GM23338 (cell line): ENCODE measurements at regions not wholly inside any gene's neighbourhood (a gene's known extent, or its start where the extent isn't known, plus 50 kb on each side); places are given as distances from the start of the nearest gene placed in this dataset.

ENCODE experiments used
- ATAC-seq: fragments of 200-7000 bp; cut with Tn5 transposase; 3 replicates; pipeline ENCODE4 v1.9.1; 2020
- DNase-seq: peaks from one replicate; pipeline ENCODE4 v3.0.0-alpha.2; 2015; ENCODE audit warnings: low spot score
- H2AFZ ChIP-seq: fragments of 200-600 bp; sonication (generic); 2 replicates; pipeline ENCODE4 v1.8.0; 2016; ENCODE audit warnings: antibody characterized with exemption, mild to moderate bottlenecking, moderate library complexity
- H3F3A ChIP-seq: fragments of 200-600 bp; sonication (generic); replicated peaks from 2 replicates; pipeline ENCODE4 v1.8.0; 2017; ENCODE audit warnings: antibody characterized with exemption, mixed run types, low read depth
- H3K27ac ChIP-seq: fragments of 200-600 bp; sonication (generic); 2 replicates; pipeline ENCODE4 v1.6.1; 2016; ENCODE audit warnings: low read depth
- H3K27me3 ChIP-seq: fragments of 200-600 bp; sonication (generic); 2 replicates; pipeline ENCODE4 v1.8.0; 2016; ENCODE audit warnings: mild to moderate bottlenecking, mixed run types, moderate library complexity; ENCODE audit not compliant: insufficient read depth
- H3K36me3 ChIP-seq: fragments of 200-600 bp; sonication (generic); 2 replicates; pipeline ENCODE4 v1.8.0; 2016; ENCODE audit warnings: mild to moderate bottlenecking; ENCODE audit not compliant: insufficient read depth
- H3K4me1 ChIP-seq: fragments of 200-600 bp; sonication (generic); 2 replicates; pipeline ENCODE4 v1.8.0; 2016; ENCODE audit warnings: mild to moderate bottlenecking, moderate library complexity; ENCODE audit not compliant: insufficient read depth
- H3K4me2 ChIP-seq: fragments of 200-600 bp; sonication (generic); 2 replicates; pipeline ENCODE4 v1.7.1; 2017; ENCODE audit warnings: mixed run types
- H3K4me3 ChIP-seq: fragments of 200-600 bp; sonication (generic); 2 replicates; pipeline ENCODE4 v1.6.1; 2016; ENCODE audit warnings: mixed run types
- H3K79me2 ChIP-seq: fragments of 200-600 bp; sonication (generic); replicated peaks from 2 replicates; pipeline ENCODE4 v1.8.0; 2017; ENCODE audit warnings: mild to moderate bottlenecking; ENCODE audit not compliant: insufficient read depth
- H3K9me2 ChIP-seq: fragments of 200-600 bp; sonication (generic); 2 replicates; pipeline ENCODE4 v1.8.0; 2017; ENCODE audit not compliant: insufficient read depth
- H4K20me1 ChIP-seq: fragments of 200-600 bp; sonication (generic); replicated peaks from 2 replicates; pipeline ENCODE4 v1.8.0; 2017; ENCODE audit warnings: mild to moderate bottlenecking; ENCODE audit not compliant: insufficient read depth
- H3K27ac Mint-ChIP-seq: 2 replicates; pipeline ENCODE4 v1.8.0; 2020; ENCODE audit warnings: inconsistent platforms, mild to moderate bottlenecking, moderate library complexity, mixed read lengths
- H3K27me3 Mint-ChIP-seq: 3 replicates; pipeline ENCODE4 v1.8.0; 2022; ENCODE audit warnings: low read depth, mild to moderate bottlenecking, moderate library complexity, mixed read lengths, inconsistent platforms; ENCODE audit not compliant: insufficient read depth, poor library complexity
- H3K36me3 Mint-ChIP-seq: 3 replicates; pipeline ENCODE4 v1.8.0; 2021; ENCODE audit warnings: low read depth, mild to moderate bottlenecking, inconsistent platforms, moderate library complexity, mixed read lengths
- H3K4me1 Mint-ChIP-seq: 3 replicates; pipeline ENCODE4 v1.8.0; 2020; ENCODE audit warnings: mild to moderate bottlenecking, inconsistent platforms, mixed read lengths
- H3K4me3 Mint-ChIP-seq: 3 replicates; pipeline ENCODE4 v1.8.0; 2021; ENCODE audit warnings: moderate library complexity, mild to moderate bottlenecking, inconsistent platforms, mixed read lengths
- H3K9me3 Mint-ChIP-seq: 3 replicates; pipeline ENCODE4 v1.8.0; 2020; ENCODE audit warnings: moderate library complexity, mild to moderate bottlenecking, inconsistent platforms, mixed read lengths
- CREB1 ChIP-seq: fragments of 250-450 bp; sonication (Bioruptor Pico); IDR thresholded peaks from 2 replicates; pipeline ENCODE4 v1.5.0; 2020; ENCODE audit warnings: low read depth, mild to moderate bottlenecking, moderate library complexity
- EZH2 ChIP-seq: fragments of 200-600 bp; sonication (generic); IDR thresholded peaks from one replicate; pipeline ENCODE4 v1.8.0; 2017; ENCODE audit warnings: antibody characterized with exemption, mild to moderate bottlenecking, low read depth; ENCODE audit not compliant: unreplicated experiment
- JUNB ChIP-seq: IDR thresholded peaks from one replicate; pipeline ENCODE4 v1.6.1; 2016; ENCODE audit warnings: antibody characterized with exemption; ENCODE audit not compliant: unreplicated experiment
- NANOG ChIP-seq: IDR thresholded peaks from 2 replicates; pipeline ENCODE4 v1.6.1; 2016; ENCODE audit warnings: antibody characterized with exemption, borderline replicate concordance
- POLR2AphosphoS5 ChIP-seq: IDR thresholded peaks from 2 replicates; pipeline ENCODE4 v1.6.1; 2016; ENCODE audit warnings: antibody characterized with exemption, low read depth
- STAT1 ChIP-seq: IDR thresholded peaks from one replicate; pipeline ENCODE4 v1.6.1; 2016; ENCODE audit warnings: antibody characterized with exemption; ENCODE audit not compliant: unreplicated experiment
- ZNF114 ChIP-seq: fragments of 250-450 bp; sonication (Bioruptor Pico); IDR thresholded peaks from 2 replicates; pipeline ENCODE4 v1.5.0; 2020; ENCODE audit warnings: mild to moderate bottlenecking, moderate library complexity
- ZNF331 ChIP-seq: fragments of 250-450 bp; sonication (Bioruptor Pico); IDR thresholded peaks from 2 replicates; pipeline ENCODE4 v1.5.0; 2020; ENCODE audit warnings: low read depth, mild to moderate bottlenecking, moderate library complexity
- TF ChIP-seq, protein P1 (sequence below): IDR thresholded peaks from 2 replicates; pipeline ENCODE4 v1.6.1; 2016; ENCODE audit warnings: antibody characterized with exemption
- TF ChIP-seq, protein P2 (sequence below), 2 experiments: fragments of 200-600 bp in 1 of 2; sonication (generic) in 1 of 2; conservative IDR thresholded peaks; 2 replicates each; pipeline versions ENCODE4 v1.5.1 to v1.6.1; 2016 to 2017; ENCODE audit warnings: antibody characterized with exemption in 2 of 2, low read depth in 2 of 2, mild to moderate bottlenecking in 2 of 2, moderate library complexity in 1 of 2
- TF ChIP-seq, protein P3 (sequence below): IDR thresholded peaks from one replicate; pipeline ENCODE4 v1.6.1; 2018; ENCODE audit warnings: antibody characterized with exemption; ENCODE audit not compliant: unreplicated experiment

DNA sequence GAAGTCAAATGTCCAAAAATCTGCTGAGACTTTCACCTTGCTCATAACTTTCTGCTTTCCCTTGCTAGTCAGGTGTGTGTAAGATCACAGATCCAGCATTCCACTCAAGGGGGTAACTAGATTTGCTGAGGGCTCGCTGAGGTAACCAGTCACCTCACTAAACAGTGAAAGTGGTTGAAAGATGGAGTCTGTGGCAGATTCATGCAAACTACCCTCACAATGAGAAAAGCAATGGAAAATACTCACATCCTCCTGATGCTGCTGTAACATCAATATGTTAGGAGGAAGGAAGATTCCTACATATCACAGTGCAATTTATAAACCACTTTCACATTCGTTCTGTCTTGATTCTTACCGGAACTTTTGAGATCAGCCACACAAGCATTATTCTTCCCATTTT, 174.3 kb upstream of the BCL6 start (continued):
- TF ChIP-seq, protein P1, sequence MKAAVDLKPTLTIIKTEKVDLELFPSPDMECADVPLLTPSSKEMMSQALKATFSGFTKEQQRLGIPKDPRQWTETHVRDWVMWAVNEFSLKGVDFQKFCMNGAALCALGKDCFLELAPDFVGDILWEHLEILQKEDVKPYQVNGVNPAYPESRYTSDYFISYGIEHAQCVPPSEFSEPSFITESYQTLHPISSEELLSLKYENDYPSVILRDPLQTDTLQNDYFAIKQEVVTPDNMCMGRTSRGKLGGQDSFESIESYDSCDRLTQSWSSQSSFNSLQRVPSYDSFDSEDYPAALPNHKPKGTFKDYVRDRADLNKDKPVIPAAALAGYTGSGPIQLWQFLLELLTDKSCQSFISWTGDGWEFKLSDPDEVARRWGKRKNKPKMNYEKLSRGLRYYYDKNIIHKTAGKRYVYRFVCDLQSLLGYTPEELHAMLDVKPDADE = no peak
- TF ChIP-seq CREB1 (no peak), ZNF114 (CRISPR knock-in tag) (no peak), POLR2AphosphoS5 (no peak), EZH2 (no peak), ZNF331 (no peak), NANOG (no peak), JUNB (no peak)
- TF ChIP-seq, protein P2, sequence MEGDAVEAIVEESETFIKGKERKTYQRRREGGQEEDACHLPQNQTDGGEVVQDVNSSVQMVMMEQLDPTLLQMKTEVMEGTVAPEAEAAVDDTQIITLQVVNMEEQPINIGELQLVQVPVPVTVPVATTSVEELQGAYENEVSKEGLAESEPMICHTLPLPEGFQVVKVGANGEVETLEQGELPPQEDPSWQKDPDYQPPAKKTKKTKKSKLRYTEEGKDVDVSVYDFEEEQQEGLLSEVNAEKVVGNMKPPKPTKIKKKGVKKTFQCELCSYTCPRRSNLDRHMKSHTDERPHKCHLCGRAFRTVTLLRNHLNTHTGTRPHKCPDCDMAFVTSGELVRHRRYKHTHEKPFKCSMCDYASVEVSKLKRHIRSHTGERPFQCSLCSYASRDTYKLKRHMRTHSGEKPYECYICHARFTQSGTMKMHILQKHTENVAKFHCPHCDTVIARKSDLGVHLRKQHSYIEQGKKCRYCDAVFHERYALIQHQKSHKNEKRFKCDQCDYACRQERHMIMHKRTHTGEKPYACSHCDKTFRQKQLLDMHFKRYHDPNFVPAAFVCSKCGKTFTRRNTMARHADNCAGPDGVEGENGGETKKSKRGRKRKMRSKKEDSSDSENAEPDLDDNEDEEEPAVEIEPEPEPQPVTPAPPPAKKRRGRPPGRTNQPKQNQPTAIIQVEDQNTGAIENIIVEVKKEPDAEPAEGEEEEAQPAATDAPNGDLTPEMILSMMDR (conservative IDR thresholded peaks at IDR 0.05; ENCODE audit: low read depth in 2 of 2) = no peak
- TF ChIP-seq, protein P3, sequence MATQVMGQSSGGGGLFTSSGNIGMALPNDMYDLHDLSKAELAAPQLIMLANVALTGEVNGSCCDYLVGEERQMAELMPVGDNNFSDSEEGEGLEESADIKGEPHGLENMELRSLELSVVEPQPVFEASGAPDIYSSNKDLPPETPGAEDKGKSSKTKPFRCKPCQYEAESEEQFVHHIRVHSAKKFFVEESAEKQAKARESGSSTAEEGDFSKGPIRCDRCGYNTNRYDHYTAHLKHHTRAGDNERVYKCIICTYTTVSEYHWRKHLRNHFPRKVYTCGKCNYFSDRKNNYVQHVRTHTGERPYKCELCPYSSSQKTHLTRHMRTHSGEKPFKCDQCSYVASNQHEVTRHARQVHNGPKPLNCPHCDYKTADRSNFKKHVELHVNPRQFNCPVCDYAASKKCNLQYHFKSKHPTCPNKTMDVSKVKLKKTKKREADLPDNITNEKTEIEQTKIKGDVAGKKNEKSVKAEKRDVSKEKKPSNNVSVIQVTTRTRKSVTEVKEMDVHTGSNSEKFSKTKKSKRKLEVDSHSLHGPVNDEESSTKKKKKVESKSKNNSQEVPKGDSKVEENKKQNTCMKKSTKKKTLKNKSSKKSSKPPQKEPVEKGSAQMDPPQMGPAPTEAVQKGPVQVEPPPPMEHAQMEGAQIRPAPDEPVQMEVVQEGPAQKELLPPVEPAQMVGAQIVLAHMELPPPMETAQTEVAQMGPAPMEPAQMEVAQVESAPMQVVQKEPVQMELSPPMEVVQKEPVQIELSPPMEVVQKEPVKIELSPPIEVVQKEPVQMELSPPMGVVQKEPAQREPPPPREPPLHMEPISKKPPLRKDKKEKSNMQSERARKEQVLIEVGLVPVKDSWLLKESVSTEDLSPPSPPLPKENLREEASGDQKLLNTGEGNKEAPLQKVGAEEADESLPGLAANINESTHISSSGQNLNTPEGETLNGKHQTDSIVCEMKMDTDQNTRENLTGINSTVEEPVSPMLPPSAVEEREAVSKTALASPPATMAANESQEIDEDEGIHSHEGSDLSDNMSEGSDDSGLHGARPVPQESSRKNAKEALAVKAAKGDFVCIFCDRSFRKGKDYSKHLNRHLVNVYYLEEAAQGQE = no peak

DNA sequence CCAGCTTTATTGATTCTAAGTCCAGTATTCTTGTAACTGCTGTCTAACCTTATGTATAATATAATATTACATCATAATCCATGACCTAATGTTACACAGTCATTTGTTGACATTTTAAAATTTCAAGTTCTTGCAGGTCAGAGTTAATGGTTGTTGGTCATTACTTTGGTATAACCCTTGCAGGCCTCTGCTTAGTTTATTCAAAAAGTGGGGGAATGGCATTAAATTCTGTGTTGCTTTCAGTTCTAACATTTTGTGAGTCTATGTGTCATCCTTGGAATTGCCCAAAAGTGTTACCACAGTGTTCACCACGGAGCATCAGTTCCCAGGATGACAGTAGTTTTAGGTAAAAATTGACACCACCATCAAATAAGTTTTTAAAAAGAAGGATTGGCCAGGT, 174.8 kb upstream of the BCL6 start:
- 0 out of 2 replicates have a peak, but pooled peaks cover 13% of the 10 kb centered on the region for H3K9me2 ChIP-seq
- no peaks in the 10 kb centered on the region for H4K20me1 ChIP-seq
- H3K79me2 ChIP-seq = no peaks in the 10 kb centered on the region
- no peak overlapping the region for H3K4me3 ChIP-seq
- Mint-ChIP-seq H3K9me3 (peaks cover 10% of the 10 kb centered on the region), H3K4me3 (no peak overlapping the region), H3K4me1 (peaks cover 42% of the 10 kb centered on the region), H3K27me3 (peaks cover 2% of the 10 kb centered on the region), H3K27ac (no peak overlapping the region), H3K36me3 (peaks cover 9% of the 10 kb centered on the region; the same call in 2 of the 3 replicates)
- no peaks in the 10 kb centered on the region for H3K27me3 ChIP-seq
- H2AFZ ChIP-seq = no peak overlapping the region
- no peak for ATAC-seq
- H3K36me3 ChIP-seq = peaks cover 7% of the 10 kb centered on the region; the same call in 1 of the 2 replicates
- H3K27ac ChIP-seq = no peak overlapping the region
- no peaks in the 10 kb centered on the region for H3F3A ChIP-seq
- H3K4me2 ChIP-seq = no peak overlapping the region
- H3K4me1 ChIP-seq = peaks cover 42% of the 10 kb centered on the region
- DNase-seq = no peak
- TF ChIP-seq, protein P3 = no peak
- TF ChIP-seq, protein P2 (conservative IDR thresholded peaks at IDR 0.05; ENCODE audit: low read depth in 2 of 2) = no peak
- TF ChIP-seq STAT1 = no peak
